ENCODE measurements at regions not wholly inside any gene's neighbourhood (a gene's known extent, or its start where the extent isn't known, plus 50 kb on each side); places are given as distances from the start of the nearest gene placed in this dataset.
"Not testable (repeated sequence)": the region's sequence is repeated elsewhere in the genome, so short reads cannot be mapped to it uniquely, and the experiment has no call there.

DNA sequence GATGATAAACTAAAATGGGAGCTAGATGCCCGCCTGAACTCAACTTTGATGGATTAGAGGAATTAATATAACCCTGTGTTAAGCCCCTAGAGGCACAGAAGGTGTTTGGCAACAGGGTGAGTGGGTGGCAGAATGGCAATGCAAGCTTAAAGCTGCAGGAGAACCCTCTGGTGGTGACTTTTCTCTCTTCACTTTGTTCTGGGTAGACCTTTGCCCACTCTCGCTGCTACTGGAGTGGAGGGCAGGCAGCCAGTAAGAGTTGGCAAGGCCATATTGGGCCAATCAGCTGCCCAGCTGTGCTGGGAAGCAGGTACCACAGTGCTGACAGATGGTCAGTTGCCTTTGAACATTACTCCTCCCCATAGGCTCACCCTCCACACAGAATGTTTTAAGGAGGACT lies 468.2 kb downstream of the MMUT start:
- TF ChIP-seq, protein P1, sequence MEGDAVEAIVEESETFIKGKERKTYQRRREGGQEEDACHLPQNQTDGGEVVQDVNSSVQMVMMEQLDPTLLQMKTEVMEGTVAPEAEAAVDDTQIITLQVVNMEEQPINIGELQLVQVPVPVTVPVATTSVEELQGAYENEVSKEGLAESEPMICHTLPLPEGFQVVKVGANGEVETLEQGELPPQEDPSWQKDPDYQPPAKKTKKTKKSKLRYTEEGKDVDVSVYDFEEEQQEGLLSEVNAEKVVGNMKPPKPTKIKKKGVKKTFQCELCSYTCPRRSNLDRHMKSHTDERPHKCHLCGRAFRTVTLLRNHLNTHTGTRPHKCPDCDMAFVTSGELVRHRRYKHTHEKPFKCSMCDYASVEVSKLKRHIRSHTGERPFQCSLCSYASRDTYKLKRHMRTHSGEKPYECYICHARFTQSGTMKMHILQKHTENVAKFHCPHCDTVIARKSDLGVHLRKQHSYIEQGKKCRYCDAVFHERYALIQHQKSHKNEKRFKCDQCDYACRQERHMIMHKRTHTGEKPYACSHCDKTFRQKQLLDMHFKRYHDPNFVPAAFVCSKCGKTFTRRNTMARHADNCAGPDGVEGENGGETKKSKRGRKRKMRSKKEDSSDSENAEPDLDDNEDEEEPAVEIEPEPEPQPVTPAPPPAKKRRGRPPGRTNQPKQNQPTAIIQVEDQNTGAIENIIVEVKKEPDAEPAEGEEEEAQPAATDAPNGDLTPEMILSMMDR (IDR thresholded peaks at IDR 0.05; ENCODE audit: low read depth, low read length, missing control alignments), result no peak
- no peak overlapping the region for H3K4me3 ChIP-seq (replicated peaks; ENCODE audit: low read depth, low read length)
- no peak for DNase-seq (ENCODE audit: extremely low read depth, low read depth)

DNA sequence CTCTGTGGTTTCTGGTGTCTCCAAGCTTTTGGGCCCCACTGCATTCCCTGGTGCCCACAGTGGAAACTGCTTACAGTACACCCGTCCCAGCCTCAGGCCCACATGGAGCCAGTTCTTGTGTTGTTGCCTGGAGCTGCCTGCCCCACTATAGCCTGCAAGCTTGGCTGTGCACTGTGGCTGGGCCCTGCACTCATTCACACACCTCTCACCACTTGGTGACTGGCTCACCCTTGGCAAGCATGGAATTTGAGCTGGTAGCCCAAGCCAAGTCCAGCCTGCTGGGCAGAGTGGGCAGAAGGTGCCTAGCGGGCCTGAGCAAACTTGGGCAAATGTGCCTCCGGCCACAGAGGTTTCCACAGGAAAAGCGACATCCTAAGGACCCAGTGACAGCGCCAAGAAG lies 472.3 kb downstream of the MMUT start:
- no peak overlapping the region for H3K4me3 ChIP-seq (replicated peaks; ENCODE audit: low read depth, low read length)
- TF ChIP-seq, protein P1 (IDR thresholded peaks at IDR 0.05; ENCODE audit: low read depth, low read length, missing control alignments), result no peak
- no peak for DNase-seq (ENCODE audit: extremely low read depth, low read depth)

DNA sequence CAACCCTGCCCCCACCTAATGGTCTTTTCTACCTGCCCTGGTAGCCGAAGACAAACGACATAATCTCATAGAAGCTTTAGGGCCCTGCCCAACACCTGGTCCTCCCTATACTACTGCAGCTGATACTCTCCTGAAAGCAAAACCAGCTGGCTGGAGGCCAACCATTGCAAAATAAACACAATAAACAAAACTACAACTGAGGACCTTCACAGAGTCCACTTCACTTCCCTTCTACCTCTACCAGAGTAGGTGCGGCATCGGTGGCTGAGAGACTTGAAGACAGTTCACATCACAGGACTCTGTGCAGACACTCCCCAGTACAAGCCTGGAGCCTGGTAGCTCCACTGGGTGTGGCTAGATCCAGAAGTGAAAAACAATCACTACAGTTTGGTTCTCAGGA lies 476.2 kb downstream of the MMUT start:
- no peak overlapping the region for H3K4me3 ChIP-seq (replicated peaks; ENCODE audit: low read depth, low read length)
- TF ChIP-seq, protein P1 (IDR thresholded peaks at IDR 0.05; ENCODE audit: low read depth, low read length, missing control alignments), result no peak
- DNase-seq (ENCODE audit: extremely low read depth, low read depth), result no peak

DNA sequence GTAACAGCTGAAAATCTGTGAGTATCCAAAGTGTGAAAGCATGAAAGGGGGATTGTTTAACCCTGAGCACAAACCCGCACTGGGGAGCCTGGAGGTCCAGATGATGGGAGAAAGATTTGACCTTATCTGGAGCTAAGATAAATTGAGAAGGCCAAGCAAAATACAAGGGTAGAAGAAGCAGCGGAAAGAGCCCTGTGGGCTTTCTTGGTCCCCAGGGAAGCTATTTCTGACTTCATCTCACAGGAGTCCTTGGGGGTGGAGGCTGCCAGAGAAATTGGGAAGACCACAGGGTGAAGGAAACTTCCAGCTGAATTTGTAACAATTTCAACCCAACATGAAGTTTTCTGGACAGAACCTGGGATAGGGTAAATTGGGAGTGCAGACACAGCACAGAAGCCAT lies 476.9 kb downstream of the MMUT start:
- no peak for DNase-seq (ENCODE audit: extremely low read depth, low read depth)
- no peak overlapping the region for H3K4me3 ChIP-seq (replicated peaks; ENCODE audit: low read depth, low read length)
- TF ChIP-seq, protein P1 (IDR thresholded peaks at IDR 0.05; ENCODE audit: low read depth, low read length, missing control alignments), result no peak

DNA sequence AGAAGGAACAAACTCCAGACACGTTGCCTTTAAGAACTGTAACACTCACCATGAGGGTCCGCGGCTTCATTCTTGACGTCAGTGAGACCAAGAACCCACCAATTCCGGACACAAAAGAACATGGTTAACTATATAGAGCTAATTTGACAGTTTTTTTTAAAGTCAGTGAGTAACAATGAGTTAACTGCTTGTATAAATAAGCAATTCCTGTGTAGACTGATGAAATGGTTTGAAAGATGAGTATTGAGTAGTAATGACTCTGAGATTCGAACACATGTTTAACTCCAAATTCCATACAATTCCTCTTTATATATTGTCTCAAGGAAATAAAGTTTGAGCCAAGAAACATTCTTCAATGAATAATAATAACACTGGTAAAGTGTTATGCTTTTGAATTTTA lies 478.0 kb downstream of the MMUT start:
- no peak overlapping the region for H3K4me3 ChIP-seq (replicated peaks; ENCODE audit: low read depth, low read length)
- no peak for DNase-seq (ENCODE audit: extremely low read depth, low read depth)
- TF ChIP-seq, protein P1 (IDR thresholded peaks at IDR 0.05; ENCODE audit: low read depth, low read length, missing control alignments), result no peak

DNA sequence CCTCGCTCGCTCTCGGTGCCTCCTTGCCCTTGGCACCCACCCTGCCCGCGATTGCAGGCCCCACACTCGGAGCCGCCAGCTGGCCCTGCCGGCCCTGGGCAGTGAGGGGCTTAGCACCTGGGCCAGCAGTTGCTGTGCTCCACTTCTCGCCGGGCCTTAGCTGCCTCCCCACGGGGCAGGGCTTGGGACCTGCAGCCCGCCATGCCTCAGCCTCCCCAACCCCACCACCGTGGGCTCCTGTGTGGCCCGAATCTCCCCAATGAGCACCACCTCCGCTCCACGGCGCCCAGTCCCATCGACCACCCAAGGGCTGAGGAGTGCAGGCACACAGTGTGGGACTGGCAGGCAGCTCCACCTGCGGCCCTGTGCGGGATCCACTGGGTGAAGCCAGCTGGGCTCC lies 479.1 kb downstream of the MMUT start:
- not testable (repeated sequence) for H3K4me3 ChIP-seq (replicated peaks; ENCODE audit: low read depth, low read length); DNase-seq (ENCODE audit: extremely low read depth, low read depth)

DNA sequence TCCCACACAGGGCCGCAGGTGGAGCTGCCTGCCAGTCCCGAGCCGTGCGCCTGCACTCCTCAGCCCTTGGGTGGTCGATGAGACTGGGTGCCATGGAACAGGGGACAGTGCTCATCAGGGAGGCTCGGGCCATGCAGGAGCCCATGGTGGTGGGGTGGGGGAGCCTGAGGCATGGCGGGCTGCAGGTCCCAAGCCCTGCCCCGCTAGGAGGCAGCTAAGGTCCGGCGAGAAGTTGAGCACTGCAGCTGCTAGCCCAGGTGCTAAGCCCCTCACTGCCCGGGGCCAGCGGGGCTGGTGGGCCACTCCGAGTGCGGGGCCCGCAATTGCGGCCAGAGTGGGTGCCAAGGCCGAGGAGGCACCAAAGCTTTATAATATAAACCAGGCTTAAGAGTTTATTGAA lies 479.7 kb downstream of the MMUT start:
- H3K4me3 ChIP-seq (replicated peaks; ENCODE audit: low read depth, low read length), result no peak overlapping the region
- TF ChIP-seq, protein P1 (IDR thresholded peaks at IDR 0.05; ENCODE audit: low read depth, low read length, missing control alignments), result no peak
- no peak for DNase-seq (ENCODE audit: extremely low read depth, low read depth)
